ENCODE measurements at regions not wholly inside any gene's neighbourhood (a gene's known extent, or its start where the extent isn't known, plus 50 kb on each side); places are given as distances from the start of the nearest gene placed in this dataset.
"Not testable (repeated sequence)": the region's sequence is repeated elsewhere in the genome, so short reads cannot be mapped to it uniquely, and the experiment has no call there.

DNA sequence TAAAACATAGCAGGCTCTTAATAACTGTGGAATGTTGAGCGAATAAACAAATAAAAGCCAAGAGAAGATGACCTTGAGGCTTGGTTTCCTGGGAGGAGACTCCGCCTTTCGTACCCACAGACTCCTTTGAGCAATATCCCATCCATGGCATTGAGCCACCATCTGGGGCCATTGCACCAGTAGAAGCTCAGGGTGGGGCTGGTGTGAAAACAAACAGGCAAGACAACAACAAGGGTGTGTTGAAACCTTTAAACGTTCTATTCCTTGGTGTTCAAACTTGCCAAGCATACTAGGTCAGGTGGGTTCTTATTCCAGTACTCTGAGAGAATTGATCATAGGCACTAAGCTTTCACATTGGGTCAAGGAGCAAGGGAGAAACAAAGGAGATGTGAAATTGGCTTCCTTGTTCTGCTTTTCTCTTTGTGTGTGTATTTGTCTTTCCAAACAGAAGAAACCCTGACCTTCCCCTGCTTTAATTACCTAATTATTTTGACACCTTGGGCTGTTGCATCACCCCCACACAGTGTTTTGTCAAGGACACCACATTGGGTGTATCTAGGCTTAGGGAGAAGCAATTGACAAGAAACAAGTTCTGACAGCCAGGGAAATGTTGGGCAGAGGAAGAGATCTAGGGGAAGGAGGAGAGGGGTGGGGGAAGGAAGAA is 105.1 kb upstream of the BCL6 start:
- DNase-seq (ENCODE audit: low read depth in 2 of 2, low spot score in 1 of 2): no peak

DNA sequence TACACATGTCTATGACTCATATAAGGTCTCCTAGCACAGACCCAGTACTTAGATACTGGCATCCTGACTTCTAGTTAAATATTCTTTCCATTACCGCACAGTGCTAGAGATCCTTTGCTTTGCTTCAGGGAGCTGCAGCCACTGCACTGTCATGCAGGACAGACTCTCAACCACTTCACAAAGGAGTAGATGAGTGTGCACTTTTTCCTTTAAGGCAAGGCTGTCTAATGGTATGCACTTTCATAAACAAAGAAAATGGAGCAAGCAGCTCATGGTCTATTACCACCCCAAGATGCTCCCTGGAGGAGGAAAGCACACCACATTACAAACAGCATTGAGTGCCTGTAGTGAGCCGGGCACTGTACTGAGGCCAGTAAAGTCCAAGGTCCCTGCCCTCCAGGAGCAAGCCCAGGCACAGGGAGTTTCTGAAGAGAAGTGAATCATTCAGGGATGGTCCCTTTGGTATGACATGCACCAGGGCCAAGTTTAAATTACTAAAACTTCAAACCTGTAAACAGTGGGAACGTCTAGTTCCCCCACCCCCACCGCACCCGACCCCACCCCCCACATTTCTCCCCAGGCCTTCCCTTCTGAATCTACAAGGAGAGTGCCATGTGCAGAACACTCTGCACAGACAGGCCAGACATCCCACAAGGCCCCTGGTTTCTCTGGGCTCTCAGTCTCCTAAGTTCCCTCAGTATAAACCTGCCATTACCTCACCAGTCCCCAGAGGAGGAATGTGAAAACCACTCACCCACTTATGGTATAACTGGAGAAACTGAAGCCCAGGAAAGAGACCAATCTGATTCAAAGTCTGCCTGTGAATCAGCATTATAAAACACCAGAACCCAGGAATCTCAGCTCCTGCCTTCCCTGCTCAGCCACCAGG is 107.8 kb upstream of the BCL6 start:
- no peak for DNase-seq (ENCODE audit: low read depth in 2 of 2, low spot score in 1 of 2)

DNA sequence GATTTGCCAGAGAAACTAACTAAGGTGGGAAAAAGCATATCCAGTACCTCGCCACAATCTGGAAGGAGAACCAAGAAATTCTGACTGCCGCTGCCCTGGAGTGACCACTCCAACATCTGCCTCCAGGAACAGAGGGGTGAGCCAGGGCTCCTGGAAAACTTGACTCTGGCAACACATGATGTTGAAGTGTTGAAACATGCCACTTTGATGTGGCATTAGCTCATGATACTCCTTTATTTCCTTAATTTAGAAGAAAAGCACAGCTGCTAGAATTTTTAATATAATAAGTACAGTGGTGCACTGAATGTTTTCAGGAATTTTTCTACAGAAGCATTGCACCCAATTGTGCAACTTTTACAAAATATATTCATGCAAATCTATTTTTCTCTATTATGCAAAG is 109.9 kb upstream of the BCL6 start:
- no peak for DNase-seq (ENCODE audit: low read depth in 2 of 2, low spot score in 1 of 2)

DNA sequence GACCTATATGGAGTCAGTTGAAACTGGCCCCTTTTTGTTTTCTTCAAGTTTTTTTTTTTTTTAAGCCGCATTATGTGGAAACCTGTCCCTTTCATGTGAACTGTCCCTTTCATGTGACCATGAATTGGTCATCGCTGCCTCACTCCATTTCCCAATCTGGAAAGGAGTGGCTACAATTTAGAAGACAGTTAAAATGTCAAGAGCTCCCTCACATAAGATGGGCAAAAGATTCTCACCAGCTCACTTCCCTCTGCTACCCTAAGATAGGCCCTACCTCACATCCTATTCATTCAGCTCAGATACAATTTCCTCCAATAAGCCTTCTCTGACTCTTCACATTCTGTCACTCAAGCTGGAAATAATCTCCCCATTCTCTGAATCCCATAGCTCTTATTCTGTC is 111.3 kb upstream of the BCL6 start:
- no peak for DNase-seq (ENCODE audit: low read depth in 2 of 2, low spot score in 1 of 2)

DNA sequence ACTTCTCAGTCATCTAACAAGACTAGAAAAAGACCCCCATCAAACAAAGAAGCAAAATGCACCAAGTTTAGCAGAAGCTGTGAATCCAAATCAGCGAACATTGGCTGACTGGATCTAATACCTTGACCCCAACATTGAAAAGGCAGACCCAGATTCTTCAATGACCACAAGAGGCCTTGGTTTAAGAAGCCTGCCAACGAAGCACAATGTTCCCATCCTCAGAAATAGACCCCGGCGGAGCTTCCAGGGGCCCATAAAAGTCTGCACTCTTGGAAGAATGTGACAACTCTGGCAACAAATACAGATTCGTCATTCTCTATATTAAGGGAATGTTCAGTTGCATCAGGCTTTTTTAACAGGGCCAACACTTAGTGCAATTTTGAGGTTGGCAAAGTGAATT is 112.8 kb upstream of the BCL6 start:
- no peak for DNase-seq (ENCODE audit: low read depth in 2 of 2, low spot score in 1 of 2)

DNA sequence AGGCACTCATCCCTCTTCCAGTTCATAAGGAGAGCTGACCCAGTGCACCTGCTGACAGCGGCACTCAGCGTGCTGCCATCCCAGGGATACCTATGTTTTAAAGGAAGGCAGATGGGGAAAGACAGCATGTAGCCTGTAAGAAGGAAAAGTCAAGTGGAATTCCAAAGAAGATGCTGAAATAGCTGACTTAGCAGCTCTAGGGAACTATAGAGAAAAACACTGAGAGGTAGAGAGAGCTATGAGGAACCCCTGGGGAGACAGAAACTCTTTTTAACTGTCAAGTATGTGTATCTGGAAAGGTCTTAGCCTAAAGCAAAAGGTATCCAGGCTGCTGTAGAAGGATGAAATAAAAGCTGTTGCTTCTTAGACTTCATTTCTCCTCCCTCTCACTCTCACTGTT is 113.4 kb upstream of the BCL6 start:
- no peak for DNase-seq (ENCODE audit: low read depth in 2 of 2, low spot score in 1 of 2)

DNA sequence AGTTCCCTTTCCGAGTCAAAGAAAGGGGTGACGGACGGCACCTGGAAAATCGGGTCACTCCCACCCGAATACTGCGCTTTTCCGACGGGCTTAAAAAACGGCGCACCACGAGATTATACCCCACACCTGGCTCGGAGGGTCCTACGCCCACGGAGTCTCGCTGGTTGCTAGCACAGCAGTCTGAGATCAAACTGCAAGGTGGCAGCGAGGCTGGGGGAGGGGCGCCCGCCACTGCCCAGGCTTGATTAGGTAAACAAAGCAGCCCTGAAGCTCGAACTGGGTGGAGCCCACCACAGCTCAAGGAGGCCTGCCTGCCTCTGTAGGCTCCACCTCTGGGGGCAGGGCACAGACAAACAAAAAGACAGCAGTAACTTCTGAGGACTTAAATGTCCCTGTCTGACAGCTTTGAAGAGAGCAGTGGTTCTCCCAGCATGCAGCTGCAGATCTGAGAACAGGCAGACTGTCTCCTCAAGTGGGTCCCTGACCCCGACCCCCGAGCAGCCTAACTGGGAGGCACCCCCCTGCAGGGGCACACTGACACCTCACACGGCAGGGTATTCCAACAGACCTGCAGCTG is 117.5 kb upstream of the BCL6 start:
- not testable (repeated sequence) for DNase-seq (ENCODE audit: low read depth in 2 of 2, low spot score in 1 of 2)

DNA sequence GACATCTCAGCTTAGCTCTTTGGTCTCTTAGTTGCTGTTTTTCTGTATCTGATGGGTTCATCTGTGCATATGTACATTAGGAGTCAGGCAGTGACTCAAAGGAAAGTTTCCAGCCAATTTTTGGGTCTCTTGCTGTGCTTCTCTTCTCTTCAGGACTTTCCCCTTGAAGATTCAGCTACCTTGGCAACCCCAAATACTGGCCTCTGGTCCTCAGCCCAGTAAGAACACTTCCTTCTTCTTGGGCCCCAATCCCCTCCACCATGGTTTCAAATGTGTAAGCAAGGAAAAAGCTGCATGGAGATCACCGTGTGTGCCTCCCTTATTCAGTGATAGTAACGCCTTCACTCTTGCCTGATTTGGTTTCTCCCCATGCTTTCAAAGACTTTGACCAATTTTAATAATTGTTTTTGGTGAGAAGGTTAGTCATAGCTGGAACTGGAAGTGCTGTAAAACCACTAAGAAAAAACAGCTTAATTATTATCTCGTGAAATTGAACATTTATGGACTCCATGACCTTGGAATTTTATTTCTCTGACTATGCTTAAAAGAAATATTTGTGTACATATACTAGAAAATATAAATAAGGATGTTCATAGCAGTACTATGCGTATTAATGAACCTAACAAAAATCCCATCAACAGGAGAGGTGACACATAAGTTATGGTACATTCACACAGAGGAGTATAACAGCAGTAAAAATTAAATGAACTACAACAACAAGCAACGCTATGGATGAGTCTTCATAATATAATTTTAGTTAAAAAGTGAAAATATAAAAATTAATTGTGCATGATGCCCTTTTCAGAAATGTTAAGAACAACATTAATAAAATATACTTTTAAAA is 125.3 kb upstream of the BCL6 start:
- DNase-seq (ENCODE audit: low read depth in 2 of 2, low spot score in 1 of 2): no peak

DNA sequence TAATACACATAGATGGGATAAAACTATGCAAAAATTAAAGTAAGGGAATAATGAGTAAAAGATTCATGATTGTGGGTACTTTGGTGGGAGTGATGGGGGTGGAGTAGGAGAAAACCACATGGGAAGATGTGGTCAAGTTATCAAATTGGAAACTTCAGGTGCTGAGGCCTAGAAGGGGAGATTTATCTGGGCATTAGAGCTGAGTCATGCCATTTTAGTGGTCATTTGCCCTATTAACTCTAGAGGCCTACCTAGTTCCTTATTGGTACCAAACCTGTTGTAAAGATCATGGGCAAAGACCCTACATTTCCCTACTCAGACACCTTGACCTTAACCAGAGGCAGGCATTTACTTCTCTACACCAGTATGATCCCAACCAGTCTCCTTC is 125.9 kb upstream of the BCL6 start:
- DNase-seq (ENCODE audit: low read depth in 2 of 2, low spot score in 1 of 2): no peak

DNA sequence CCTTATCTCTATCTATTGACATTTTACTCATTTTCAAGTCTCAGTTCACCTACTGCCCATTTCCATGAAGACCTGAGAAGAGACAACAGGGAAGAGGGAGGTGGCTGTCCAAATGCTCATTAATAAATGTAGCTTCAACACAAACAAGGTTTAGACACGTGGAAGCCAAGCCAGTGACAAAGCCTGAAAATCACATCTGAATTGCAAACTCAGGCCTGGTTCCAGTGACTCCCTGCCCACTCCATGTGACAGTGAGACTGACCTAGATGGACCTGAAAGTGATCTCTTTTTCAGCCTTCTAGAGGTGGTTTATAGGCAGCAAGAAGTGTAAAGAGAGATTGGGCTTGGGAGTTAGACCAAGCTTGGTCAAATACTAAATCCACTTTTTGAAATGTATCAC is 126.6 kb upstream of the BCL6 start:
- no peak for DNase-seq (ENCODE audit: low read depth in 2 of 2, low spot score in 1 of 2)

DNA sequence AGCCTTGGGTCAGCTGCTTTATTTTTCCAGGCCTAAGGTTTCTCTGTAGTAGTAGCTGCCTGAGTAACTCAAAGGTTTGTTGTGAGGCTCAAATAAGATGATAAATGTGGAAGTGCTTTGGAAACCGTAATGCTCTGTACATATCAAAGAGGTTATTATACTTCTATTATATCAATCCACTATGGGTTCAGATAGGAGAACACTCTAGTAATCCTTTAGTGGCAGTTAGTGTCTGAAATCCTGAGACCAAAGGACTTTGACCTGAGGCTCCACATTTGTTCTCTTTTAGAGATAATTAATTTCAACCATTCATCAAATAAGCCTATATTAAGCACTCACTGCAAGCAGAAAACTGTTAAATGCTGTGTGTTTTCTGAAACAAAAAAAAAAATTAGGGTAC is 128.6 kb upstream of the BCL6 start:
- DNase-seq (ENCODE audit: low read depth in 2 of 2, low spot score in 1 of 2): no peak

DNA sequence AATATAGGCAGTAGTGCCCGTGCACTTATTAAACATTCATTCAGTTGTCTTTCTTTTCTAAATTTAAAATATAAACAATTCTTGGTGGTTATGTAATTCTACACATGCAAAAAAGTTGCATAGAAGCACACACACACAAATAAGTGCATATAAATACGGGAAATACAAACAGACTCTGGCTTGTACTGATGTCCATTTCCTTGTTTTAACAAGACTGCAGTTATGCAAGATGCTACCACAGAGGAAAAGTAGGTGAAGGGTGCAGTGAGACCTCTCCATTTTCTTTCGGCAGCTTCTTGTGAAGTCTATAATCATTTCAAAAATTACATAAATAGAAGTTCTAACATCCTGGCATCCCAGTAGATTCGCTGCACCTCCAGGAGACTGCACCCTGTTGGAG is 130.6 kb upstream of the BCL6 start:
- DNase-seq (ENCODE audit: low read depth in 2 of 2, low spot score in 1 of 2): no peak

DNA sequence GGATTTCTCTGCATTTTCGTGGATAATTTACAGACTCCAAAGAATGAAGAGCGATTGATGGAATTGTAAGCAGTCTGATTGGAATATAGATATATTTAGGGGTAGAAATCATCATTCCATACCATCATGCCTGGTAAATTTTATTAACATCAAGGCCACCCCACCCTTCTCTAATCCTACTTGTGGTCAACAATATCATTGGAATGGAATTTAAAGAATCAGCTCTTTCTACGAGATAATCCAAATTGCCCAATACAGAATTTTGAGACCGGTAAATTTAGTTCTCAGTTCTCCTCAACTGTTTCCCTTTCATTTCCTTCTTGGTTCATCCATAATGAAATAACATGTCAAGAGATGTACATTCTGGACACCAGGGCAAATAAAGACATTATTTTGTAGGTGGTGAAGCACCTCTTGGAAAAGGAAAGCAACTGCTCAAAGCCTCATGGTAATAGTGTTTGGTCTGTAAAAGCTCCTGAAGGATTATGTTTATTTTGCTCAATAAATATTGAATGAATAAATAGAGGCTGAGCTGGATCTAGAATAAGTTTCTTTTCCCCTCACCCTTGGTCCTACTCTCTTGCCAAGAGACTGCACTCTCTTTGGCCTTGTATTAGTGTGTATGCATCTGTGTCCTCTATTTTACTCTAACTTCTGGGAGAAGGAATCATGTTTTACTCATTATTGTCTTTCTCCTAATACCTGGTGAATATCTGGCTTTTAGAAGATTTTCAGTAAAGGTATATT is 133.7 kb upstream of the BCL6 start:
- no peak for DNase-seq (ENCODE audit: low read depth in 2 of 2, low spot score in 1 of 2)

DNA sequence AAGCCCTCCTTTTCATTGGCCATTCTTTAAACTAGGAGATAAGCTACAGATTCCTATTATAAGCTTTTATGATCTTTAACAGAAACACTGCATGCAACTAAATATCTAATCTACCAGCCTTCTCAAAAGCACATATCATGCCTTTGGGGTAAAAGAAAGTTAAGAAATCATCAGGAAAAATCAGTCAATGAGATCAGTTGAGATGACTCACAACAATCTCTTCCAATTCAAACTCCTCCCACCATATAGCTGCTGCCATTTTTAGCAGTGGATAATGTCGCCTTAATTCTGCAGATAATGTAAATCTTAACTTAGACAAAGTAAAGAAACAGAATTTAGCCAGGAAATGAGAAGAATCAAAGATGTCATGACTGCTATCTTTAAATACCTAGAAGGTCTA is 135.2 kb upstream of the BCL6 start:
- no peak for DNase-seq (ENCODE audit: low read depth in 2 of 2, low spot score in 1 of 2)

DNA sequence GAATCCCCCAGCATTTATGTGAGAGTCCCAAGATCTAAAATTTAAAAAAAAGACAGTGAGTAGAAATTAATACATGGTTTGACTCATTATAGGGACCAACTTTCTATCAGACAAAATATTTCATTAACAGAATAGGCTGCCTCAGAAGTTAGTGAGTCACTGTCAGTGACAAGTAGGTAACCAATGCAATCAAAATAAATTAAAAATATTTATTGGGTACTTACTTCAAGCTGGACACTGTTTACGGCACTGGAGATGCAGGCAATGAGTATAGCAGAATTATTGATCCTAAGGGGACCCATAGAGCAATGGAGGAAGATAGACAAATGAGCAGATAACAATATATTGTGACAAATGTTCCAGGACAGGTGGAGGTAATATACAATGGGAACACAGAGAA is 135.6 kb upstream of the BCL6 start:
- DNase-seq (ENCODE audit: low read depth in 2 of 2, low spot score in 1 of 2): no peak

DNA sequence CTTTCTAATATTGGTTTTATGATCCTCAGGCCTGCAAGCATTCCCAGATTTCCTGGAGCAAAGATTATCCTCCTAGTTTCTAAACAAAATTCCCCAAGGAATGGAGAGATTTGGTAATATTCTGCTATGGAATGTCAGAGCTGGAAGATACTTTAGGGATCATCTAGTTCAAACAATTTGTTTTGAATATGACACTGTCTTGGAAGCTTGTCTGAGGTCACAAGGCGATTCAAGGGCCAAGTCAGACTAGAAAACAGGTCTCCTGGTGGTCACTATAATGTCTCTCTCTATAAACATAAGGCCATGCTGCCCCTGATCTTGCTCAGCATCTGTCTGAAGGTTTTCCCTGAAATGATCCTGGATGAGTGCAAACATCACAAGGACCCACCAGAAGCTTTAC is 143.4 kb upstream of the BCL6 start:
- no peak for DNase-seq (ENCODE audit: low read depth in 2 of 2, low spot score in 1 of 2)

DNA sequence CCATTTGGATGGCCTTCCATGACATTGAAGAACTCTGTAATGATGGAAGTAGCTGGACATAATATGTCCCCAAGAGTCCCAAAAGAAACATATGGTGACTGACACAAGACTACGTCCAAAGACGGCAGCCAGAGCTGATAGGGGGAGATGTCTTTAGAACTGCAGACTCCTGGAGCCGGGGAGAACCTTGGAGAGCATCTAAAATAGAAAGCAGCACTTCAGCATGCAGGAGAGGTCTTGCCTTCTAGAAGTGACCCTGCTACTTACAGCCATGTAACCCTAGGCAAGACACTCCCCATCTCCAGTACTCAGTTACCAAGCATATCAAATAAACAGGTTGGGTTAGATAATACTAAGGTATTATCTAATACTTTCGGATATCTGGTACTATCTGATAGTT is 143.8 kb upstream of the BCL6 start:
- DNase-seq (ENCODE audit: low read depth in 2 of 2, low spot score in 1 of 2): no peak

DNA sequence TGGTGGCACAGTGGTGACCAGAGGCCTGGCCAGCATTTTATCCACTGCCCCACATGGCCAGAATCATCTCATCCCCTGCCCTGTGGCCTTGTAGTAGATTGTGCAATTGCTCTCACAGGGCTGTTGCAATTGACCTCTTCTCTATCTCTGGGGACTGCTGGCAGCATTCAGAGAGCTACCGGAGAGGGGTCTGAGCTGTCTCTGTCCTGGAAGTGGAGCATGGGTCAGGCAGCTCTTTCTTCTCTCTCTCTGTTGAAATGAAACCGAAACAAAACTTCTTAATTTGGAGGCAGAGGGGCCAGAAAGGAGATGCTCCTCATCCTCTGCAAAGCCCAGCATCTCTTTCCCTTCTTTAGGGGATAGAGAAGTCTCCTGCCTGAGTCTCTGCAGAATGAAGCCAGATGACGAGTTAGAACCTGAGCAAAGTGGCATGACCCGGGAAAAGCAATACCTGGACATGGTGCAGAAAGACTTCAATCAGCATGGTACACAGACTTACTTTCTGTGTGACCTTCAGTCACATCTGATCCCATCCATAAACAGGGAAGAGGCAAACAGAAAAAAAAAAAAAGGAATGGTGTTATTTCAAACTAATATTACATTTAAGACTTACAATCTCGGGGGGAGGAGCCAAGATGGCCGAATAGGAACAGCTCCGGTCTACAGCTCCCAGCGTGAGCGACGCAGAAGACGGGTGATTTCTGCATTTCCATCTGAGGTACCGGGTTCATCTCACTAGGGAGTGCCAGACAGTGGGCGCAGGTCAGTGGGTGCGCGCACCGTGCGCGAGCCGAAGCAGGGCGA is 144.5 kb upstream of the BCL6 start:
- no peak for DNase-seq (ENCODE audit: low read depth in 2 of 2, low spot score in 1 of 2)

DNA sequence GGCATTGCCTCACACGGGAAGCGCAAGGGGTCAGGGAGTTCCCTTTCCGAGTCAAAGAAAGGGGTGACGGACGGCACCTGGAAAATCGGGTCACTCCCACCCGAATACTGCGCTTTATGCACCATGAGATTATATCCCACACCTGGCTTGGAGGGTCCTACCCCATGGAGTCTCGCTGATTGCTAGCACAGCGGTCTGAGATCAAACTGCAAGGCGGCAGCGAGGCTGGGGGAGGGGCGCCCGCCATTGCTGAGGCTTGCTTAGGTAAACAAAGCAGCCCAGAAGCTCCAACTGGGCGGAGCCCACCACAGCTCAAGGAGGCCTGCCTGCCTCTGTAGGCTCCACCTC is 145.1 kb upstream of the BCL6 start:
- not testable (repeated sequence) for DNase-seq (ENCODE audit: low read depth in 2 of 2, low spot score in 1 of 2)

DNA sequence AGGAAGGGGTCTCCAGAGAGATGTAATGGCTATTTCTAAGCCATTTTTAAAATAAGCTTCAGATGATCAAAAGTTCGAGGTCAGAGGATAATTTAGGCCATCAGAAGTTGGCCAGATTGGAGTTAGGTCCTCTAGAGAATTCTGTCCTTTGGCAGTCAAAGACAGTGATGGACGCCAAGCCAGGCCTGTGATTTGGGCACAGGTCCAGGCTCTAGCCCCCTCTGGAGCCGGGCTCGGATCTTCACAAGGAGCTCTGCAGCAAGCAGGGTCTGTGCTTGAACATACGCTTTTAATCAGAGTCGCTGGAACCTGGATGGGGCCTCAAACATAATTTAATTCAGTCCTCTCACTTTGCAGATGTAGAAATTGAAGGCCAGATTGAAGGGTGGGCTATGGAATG is 151.4 kb upstream of the BCL6 start:
- DNase-seq (ENCODE audit: low read depth in 2 of 2, low spot score in 1 of 2): no peak

Data from stimulated activated CD8-positive, alpha-beta memory T cell treated with anti-CD3 and anti-CD28 coated beads, Interleukin-4, amount 100 ng/mL, for 4 hours (primary cell).